GM23248 (cell line): ENCODE measurements at regions not wholly inside any gene's neighbourhood (a gene's known extent, or its start where the extent isn't known, plus 50 kb on each side); places are given as distances from the start of the nearest gene placed in this dataset.

ENCODE experiments used
- EZH2 ChIP-seq: fragments of 200-600 bp; sonication (generic); IDR thresholded peaks from 2 replicates; pipeline ENCODE4 v1.6.1; 2018; ENCODE audit warnings: antibody characterized with exemption, mild to moderate bottlenecking; ENCODE audit not compliant: insufficient read depth, poor library complexity, severe bottlenecking
- EZH2phosphoT487 ChIP-seq: fragments of 200-600 bp; sonication (generic); IDR thresholded peaks from 2 replicates; pipeline ENCODE4 v1.6.1; 2018; ENCODE audit warnings: antibody characterized with exemption, moderate library complexity, mild to moderate bottlenecking, low read depth; ENCODE audit not compliant: insufficient read depth

- TF ChIP-seq EZH2phosphoT487 (no peak), EZH2 (no peak)
Observed at GRCh38 chr4:175190654-175191053, 272.5 kb downstream of the ADAM29 start.
